Neural progenitor cell (in vitro differentiated cells): ENCODE measurements at regions not wholly inside any gene's neighbourhood (a gene's known extent, or its start where the extent isn't known, plus 50 kb on each side); places are given as distances from the start of the nearest gene placed in this dataset.

Experiments
- DNase-seq: peaks from one replicate; pipeline ENCODE4 v3.0.0-alpha.2; 2016; ENCODE audit warnings: low spot score
- H2AFZ ChIP-seq: fragments of 200-600 bp; sonication (generic); replicated peaks from 2 replicates; pipeline ENCODE4 v1.6.1; 2016; ENCODE audit warnings: antibody characterized with exemption
- H3F3A ChIP-seq: fragments of 200-600 bp; sonication (generic); 2 replicates; pipeline ENCODE4 v1.6.1; 2016; ENCODE audit warnings: antibody characterized with exemption, low read depth
- H3K27ac ChIP-seq: fragments of 200-600 bp; sonication (generic); 2 replicates; pipeline ENCODE4 v1.5.1; 2016; ENCODE audit warnings: mild to moderate bottlenecking
- H3K27me3 ChIP-seq: fragments of 200-600 bp; sonication (generic); 2 replicates; pipeline ENCODE4 v1.6.1; 2016; ENCODE audit warnings: mild to moderate bottlenecking, moderate library complexity
- H3K36me3 ChIP-seq: fragments of 200-600 bp; sonication (generic); 2 replicates; pipeline ENCODE4 v1.5.1; 2016
- H3K4me1 ChIP-seq: fragments of 200-600 bp; sonication (generic); 2 replicates; pipeline ENCODE4 v1.6.1; 2016; ENCODE audit warnings: mixed run types
- H3K4me2 ChIP-seq: fragments of 200-600 bp; sonication (generic); 2 replicates; pipeline ENCODE4 v1.6.1; 2016
- H3K4me3 ChIP-seq: fragments of 200-600 bp; sonication (generic); 2 replicates; pipeline ENCODE4 v1.5.1; 2016
- H3K79me2 ChIP-seq: fragments of 200-600 bp; sonication (generic); 2 replicates; pipeline ENCODE4 v1.6.1; 2016; ENCODE audit warnings: low read depth
- H3K9ac ChIP-seq: fragments of 200-600 bp; sonication (generic); 2 replicates; pipeline ENCODE4 v1.6.1; 2016
- H3K9me3 ChIP-seq: fragments of 200-600 bp; sonication (generic); 2 replicates; pipeline ENCODE4 v1.5.1; 2016; ENCODE audit warnings: low read depth
- H4K20me1 ChIP-seq: fragments of 200-600 bp; sonication (generic); 2 replicates; pipeline ENCODE4 v1.6.1; 2016; ENCODE audit warnings: low read depth
- H3K27ac Mint-ChIP-seq: 3 replicates; pipeline ENCODE4 v1.8.0; 2021; ENCODE audit warnings: mixed read lengths
- H3K27me3 Mint-ChIP-seq: 2 replicates; pipeline ENCODE4 v1.8.0; 2022; ENCODE audit warnings: low read depth, mild to moderate bottlenecking, inconsistent platforms, moderate library complexity, mixed read lengths; ENCODE audit not compliant: insufficient read depth
- H3K36me3 Mint-ChIP-seq: 3 replicates; pipeline ENCODE4 v1.8.0; 2021; ENCODE audit warnings: mixed read lengths
- H3K4me1 Mint-ChIP-seq: 3 replicates; pipeline ENCODE4 v1.8.0; 2021; ENCODE audit warnings: mixed read lengths
- H3K4me3 Mint-ChIP-seq: 3 replicates; pipeline ENCODE4 v1.8.0; 2021; ENCODE audit warnings: mild to moderate bottlenecking, moderate library complexity, mixed read lengths
- H3K9me3 Mint-ChIP-seq: 3 replicates; pipeline ENCODE4 v1.8.0; 2020; ENCODE audit warnings: mixed read lengths
- EZH2 ChIP-seq: fragments of 200-600 bp; sonication (generic); IDR thresholded peaks from 2 replicates; pipeline ENCODE4 v1.6.1; 2017; ENCODE audit warnings: antibody characterized with exemption, mild to moderate bottlenecking, moderate library complexity
- EZH2phosphoT487 ChIP-seq: fragments of 200-600 bp; sonication (generic); IDR thresholded peaks from 2 replicates; pipeline ENCODE4 v1.6.1; 2017; ENCODE audit warnings: antibody characterized with exemption
- TF ChIP-seq, protein P1 (sequence below): fragments of 200-600 bp; sonication (generic); IDR thresholded peaks from 2 replicates; pipeline ENCODE4 v1.5.1; 2017; ENCODE audit warnings: antibody characterized with exemption, mild to moderate bottlenecking

DNA sequence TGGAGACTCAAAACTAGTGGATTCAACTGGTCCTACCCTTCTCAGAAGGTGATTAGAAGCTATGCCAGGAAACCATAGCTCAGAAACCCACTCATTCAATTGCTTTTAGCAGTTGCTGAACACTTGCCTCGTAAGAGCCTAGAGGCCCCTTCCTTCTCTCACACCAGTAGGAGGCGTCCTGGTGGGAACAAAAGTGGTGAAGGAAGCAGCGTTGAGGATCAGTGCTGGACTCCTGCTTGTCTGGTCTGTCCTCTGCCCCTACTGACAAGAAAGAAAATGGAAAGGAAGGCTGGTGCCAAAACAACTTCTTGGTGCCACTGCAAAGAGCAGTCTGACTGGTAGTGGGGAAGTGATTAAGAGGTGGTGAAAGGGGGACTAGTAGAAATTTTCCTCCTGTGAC lies 269.7 kb downstream of the LMO4 start:
- Histone ChIP-seq H3K9me3 (no peaks in the 10 kb centered on the region), H3K4me2 (no peak overlapping the region), H3K36me3 (no peaks in the 10 kb centered on the region), H3K79me2 (no peaks in the 10 kb centered on the region), H3K4me3 (no peak overlapping the region), H3K27me3 (no peaks in the 10 kb centered on the region), H4K20me1 (no peaks in the 10 kb centered on the region), H3K4me1 (peaks cover 34% of the 10 kb centered on the region), H3K27ac (no peak overlapping the region), H3K9ac (no peak overlapping the region), H3F3A (peaks cover 17% of the 10 kb centered on the region), H2AFZ (peak overlapping the region; percentile 68)
- no peaks in the 10 kb centered on the region for H3K9me3 Mint-ChIP-seq
- TF ChIP-seq EZH2 (no peak), EZH2phosphoT487 (no peak)
- TF ChIP-seq, protein P1, sequence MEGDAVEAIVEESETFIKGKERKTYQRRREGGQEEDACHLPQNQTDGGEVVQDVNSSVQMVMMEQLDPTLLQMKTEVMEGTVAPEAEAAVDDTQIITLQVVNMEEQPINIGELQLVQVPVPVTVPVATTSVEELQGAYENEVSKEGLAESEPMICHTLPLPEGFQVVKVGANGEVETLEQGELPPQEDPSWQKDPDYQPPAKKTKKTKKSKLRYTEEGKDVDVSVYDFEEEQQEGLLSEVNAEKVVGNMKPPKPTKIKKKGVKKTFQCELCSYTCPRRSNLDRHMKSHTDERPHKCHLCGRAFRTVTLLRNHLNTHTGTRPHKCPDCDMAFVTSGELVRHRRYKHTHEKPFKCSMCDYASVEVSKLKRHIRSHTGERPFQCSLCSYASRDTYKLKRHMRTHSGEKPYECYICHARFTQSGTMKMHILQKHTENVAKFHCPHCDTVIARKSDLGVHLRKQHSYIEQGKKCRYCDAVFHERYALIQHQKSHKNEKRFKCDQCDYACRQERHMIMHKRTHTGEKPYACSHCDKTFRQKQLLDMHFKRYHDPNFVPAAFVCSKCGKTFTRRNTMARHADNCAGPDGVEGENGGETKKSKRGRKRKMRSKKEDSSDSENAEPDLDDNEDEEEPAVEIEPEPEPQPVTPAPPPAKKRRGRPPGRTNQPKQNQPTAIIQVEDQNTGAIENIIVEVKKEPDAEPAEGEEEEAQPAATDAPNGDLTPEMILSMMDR = peak; percentile 61
- peaks cover 31% of the 10 kb centered on the region for H3K4me1 Mint-ChIP-seq
- H3K36me3 Mint-ChIP-seq = no peaks in the 10 kb centered on the region
- peak; percentile 72 for DNase-seq
- no peak overlapping the region for H3K4me3 Mint-ChIP-seq
- no peaks in the 10 kb centered on the region for H3K27me3 Mint-ChIP-seq
- H3K27ac Mint-ChIP-seq = no peak overlapping the region

DNA sequence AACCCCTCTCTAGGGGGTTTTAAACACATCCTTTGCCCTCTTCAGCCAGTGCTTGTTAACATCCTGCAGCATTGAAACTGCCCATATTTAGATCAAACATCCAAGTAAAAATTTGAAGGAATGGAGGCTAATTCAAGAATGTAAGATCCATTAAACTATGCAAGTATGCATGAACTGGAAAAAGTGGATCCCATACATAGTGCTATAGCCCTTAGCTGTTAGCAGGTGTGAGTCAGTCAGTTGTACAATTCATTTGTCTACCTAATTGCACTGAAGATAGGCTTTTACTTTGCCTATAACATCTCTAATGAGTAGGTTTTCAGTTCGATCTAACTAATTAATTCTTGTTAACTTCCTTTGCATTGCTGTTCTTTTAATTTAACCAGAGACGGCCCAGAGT lies 270.9 kb downstream of the LMO4 start:
- no peaks in the 10 kb centered on the region for H3K36me3 Mint-ChIP-seq
- H3K27ac Mint-ChIP-seq = no peak overlapping the region
- H3K9me3 Mint-ChIP-seq = no peaks in the 10 kb centered on the region
- H3K4me3 Mint-ChIP-seq = no peak overlapping the region
- Histone ChIP-seq H3K4me1 (peaks cover 34% of the 10 kb centered on the region), H3K79me2 (no peaks in the 10 kb centered on the region), H2AFZ (no peak overlapping the region), H3K4me3 (no peak overlapping the region), H3K9ac (no peak overlapping the region), H3K36me3 (no peaks in the 10 kb centered on the region), H3F3A (peaks cover 17% of the 10 kb centered on the region), H4K20me1 (no peaks in the 10 kb centered on the region), H3K27ac (peak overlapping the region; percentile 47), H3K27me3 (no peaks in the 10 kb centered on the region), H3K4me2 (peak overlapping the region; percentile 37), H3K9me3 (no peaks in the 10 kb centered on the region)
- DNase-seq = no peak
- peaks cover 31% of the 10 kb centered on the region for H3K4me1 Mint-ChIP-seq
- H3K27me3 Mint-ChIP-seq = no peaks in the 10 kb centered on the region
- TF ChIP-seq EZH2phosphoT487 (no peak), EZH2 (no peak)
- TF ChIP-seq, protein P1 = no peak

DNA sequence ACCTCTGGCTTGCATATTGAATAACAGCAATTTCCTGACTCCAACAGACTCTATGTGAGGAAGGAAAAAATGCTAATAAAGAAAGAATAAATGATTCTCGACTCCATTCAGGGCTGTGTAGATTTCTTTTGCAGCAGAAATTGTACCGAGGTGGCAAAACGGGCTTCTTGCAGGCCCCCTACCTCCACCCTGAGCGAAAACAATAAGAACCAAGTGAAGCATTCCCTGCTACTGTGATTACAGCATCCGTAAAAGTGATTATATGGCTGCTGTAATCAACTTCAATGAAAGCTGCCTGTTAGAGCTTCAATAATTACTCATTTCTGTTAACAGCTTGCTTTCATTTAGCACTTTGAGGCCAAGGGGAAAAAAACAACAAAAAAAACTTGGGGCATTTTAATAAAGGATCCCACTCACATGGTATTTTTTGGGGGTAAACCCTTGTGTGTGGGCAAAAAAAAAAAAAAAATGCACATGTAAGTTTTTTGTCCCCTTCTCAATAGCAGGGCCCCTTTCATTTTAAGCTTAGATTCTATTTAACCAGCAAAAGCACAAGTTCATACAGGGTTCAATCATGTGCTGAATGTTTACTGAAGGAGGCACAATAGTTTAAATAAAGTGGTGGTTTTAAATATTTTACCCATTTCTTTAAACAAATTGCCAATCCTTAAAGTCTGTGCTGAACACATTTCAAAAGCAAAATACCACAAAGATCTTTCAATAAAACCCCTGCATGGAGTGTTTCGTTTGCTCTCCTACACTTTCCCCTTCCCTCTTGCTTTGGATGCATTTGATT lies 271.6 kb downstream of the LMO4 start:
- H3K27ac ChIP-seq = peak overlapping the region; percentile 47
- H3K4me1 Mint-ChIP-seq = peaks cover 31% of the 10 kb centered on the region
- no peaks in the 10 kb centered on the region for H3K9me3 ChIP-seq
- peak overlapping the region; percentile 12 for H3K4me2 ChIP-seq
- peaks cover 34% of the 10 kb centered on the region for H3K4me1 ChIP-seq
- H3K9ac ChIP-seq = no peak overlapping the region
- H2AFZ ChIP-seq = no peak overlapping the region
- TF ChIP-seq EZH2phosphoT487 (no peak), EZH2 (no peak)
- TF ChIP-seq, protein P1 = no peak
- peak; percentile 56 for DNase-seq
- no peaks in the 10 kb centered on the region for H3K79me2 ChIP-seq
- H3K4me3 Mint-ChIP-seq = no peak overlapping the region
- peaks cover 2% of the 10 kb centered on the region for H3K9me3 Mint-ChIP-seq
- no peak overlapping the region for H3K27ac Mint-ChIP-seq
- H3K27me3 Mint-ChIP-seq = no peaks in the 10 kb centered on the region
- no peaks in the 10 kb centered on the region for H3K27me3 ChIP-seq
- H3F3A ChIP-seq = peaks cover 17% of the 10 kb centered on the region
- H3K4me3 ChIP-seq = no peak overlapping the region
- no peaks in the 10 kb centered on the region for H4K20me1 ChIP-seq
- H3K36me3 Mint-ChIP-seq = no peaks in the 10 kb centered on the region
- H3K36me3 ChIP-seq = no peaks in the 10 kb centered on the region
